ENCODE measurements at regions not wholly inside any gene's neighbourhood (a gene's known extent, or its start where the extent isn't known, plus 50 kb on each side); places are given as distances from the start of the nearest gene placed in this dataset.

GRCh38 chr4:151865744-151866591 is 105.2 kb upstream of the GATB start:
- Histone ChIP-seq H3K27ac (peak overlapping the region; percentile 30 to 81 (median 69); a peak in 20 of 22 replicates), H3K36me3 (no peaks in the 10 kb centered on the region), H3K27me3 (no peaks in the 10 kb centered on the region), H4K20me1 (no peaks in the 10 kb centered on the region), H3K9me3 (replicated peaks in 1 of 11) (peaks cover 16 to 30% (median 25%) of the 10 kb centered on the region in 11 experiments), H3K4me2 (peak overlapping the region; percentile 35 to 92 (median 76)), H3K4me3 (peak overlapping the region in 2 of 10 experiments; percentile 5 to 14; a peak in 2 of 20 replicates), H3K4me1 (peaks cover 24 to 37% (median 33%) of the 10 kb centered on the region in 10 experiments), H3K9ac (peak overlapping the region in 8 of 11 experiments; percentile 24 to 68 (median 57); a peak in 13 of 22 replicates)
- TF ChIP-seq Cebpa-rat (IDR thresholded peaks at IDR 0.05) = peak in 1 of 11 experiments; percentile 2; a peak in 1 of 22 replicates

GRCh38 chr4:151865312-151865711 is 104.5 kb upstream of the GATB start:
- Histone ChIP-seq H3K9ac (peak overlapping the region in 8 of 11 experiments; percentile 24 to 68 (median 57); a peak in 12 of 22 replicates), H3K4me2 (peak overlapping the region; percentile 35 to 92 (median 76)), H3K4me3 (peak overlapping the region in 1 of 10 experiments; percentile 5; a peak in 1 of 20 replicates), H4K20me1 (no peaks in the 10 kb centered on the region), H3K4me1 (peaks cover 24 to 37% (median 33%) of the 10 kb centered on the region in 10 experiments), H3K27me3 (no peaks in the 10 kb centered on the region), H3K9me3 (replicated peaks in 1 of 11) (peaks cover 16 to 30% (median 25%) of the 10 kb centered on the region in 11 experiments), H3K36me3 (no peaks in the 10 kb centered on the region), H3K27ac (peak overlapping the region in 10 of 11 experiments; percentile 30 to 81 (median 72); a peak in 18 of 22 replicates)
- TF ChIP-seq Cebpa-rat (IDR thresholded peaks at IDR 0.05) = peak in 2 of 11 experiments; percentile 38 to 53; a peak in 3 of 22 replicates

- no peaks in the 10 kb centered on the region for H4K20me1 ChIP-seq
- H3K4me2 ChIP-seq = no peak overlapping the region
- no peak for TF ChIP-seq Cebpa-rat (IDR thresholded peaks at IDR 0.05)
- H3K4me1 ChIP-seq = peaks cover 24 to 37% (median 33%) of the 10 kb centered on the region in 10 experiments
- H3K9me3 ChIP-seq (replicated peaks in 1 of 11) = peaks cover 14 to 28% (median 21%) of the 10 kb centered on the region in 11 experiments
- H3K36me3 ChIP-seq = no peaks in the 10 kb centered on the region
- H3K27ac ChIP-seq = no peak overlapping the region
- H3K9ac ChIP-seq = no peak overlapping the region
- no peak overlapping the region for H3K4me3 ChIP-seq
- no peaks in the 10 kb centered on the region for H3K27me3 ChIP-seq
Measured at GRCh38 chr4:151864068-151864467, 103.3 kb upstream of the GATB start.

DNA sequence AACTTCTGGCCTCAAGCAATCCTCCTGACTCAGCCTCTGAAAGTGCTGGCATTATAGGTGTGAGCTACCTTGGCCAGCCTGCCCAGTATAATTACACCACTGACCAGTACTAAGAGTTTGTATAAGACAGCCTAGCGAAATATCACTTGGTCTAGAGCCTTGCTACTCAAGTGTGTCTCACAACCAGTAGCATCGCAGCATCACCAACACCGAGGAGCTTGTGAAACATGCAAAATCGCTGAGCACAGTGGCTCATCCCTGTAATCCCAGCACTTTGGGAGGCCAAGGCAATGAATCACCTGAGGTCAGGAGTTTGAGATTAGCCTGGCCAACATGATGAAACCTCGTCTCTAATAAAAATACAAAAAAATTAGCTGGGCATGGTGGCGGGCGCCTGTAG is 102.0 kb upstream of the GATB start:
- no peaks in the 10 kb centered on the region for H3K36me3 ChIP-seq
- H3K4me1 ChIP-seq = peaks cover 24 to 37% (median 33%) of the 10 kb centered on the region in 10 experiments
- no peak overlapping the region for H3K9ac ChIP-seq
- H3K4me3 ChIP-seq = no peak overlapping the region
- no peak overlapping the region for H3K4me2 ChIP-seq
- peaks cover 3 to 15% (median 8%) of the 10 kb centered on the region in 11 experiments; a peak in 21 of 22 replicates for H3K9me3 ChIP-seq (replicated peaks in 1 of 11)
- no peaks in the 10 kb centered on the region for H3K27me3 ChIP-seq
- H3K27ac ChIP-seq = no peak overlapping the region
- no peaks in the 10 kb centered on the region for H4K20me1 ChIP-seq
- no peak for TF ChIP-seq Cebpa-rat (IDR thresholded peaks at IDR 0.05)

- Histone ChIP-seq H3K9ac (no peak overlapping the region), H4K20me1 (no peaks in the 10 kb centered on the region), H3K9me3 (replicated peaks in 1 of 11) (peaks cover 0 to 7% (median 0%) of the 10 kb centered on the region in 11 experiments; a peak in 3 of 22 replicates), H3K36me3 (no peaks in the 10 kb centered on the region), H3K4me2 (no peak overlapping the region), H3K4me3 (no peak overlapping the region), H3K4me1 (peaks cover 5 to 16% (median 12%) of the 10 kb centered on the region in 10 experiments), H3K27ac (no peak overlapping the region), H3K27me3 (no peaks in the 10 kb centered on the region)
- no peak for TF ChIP-seq Cebpa-rat (IDR thresholded peaks at IDR 0.05)
Measured at GRCh38 chr4:151860561-151861093, 99.8 kb upstream of the GATB start.

DNA sequence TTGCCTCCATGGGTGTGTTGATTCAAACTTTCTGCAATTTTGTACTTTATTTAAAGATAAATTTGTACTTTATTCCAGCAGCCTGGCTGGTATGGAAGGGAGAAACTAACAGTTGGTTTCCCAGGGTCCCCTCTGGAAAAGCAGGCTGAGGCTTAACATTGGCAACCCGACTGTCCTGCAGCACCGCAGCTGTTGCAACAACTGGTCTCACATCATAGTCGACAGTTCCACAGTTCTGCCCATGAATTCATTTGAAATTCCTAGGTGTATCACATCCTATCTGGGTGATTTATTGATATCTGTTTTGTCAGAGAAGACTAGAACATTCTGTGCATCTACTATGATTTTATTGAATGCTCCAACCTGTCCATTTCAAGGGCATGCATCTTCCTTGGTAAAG is 98.8 kb upstream of the GATB start:
- no peak for TF ChIP-seq Cebpa-rat (IDR thresholded peaks at IDR 0.05)
- Histone ChIP-seq H3K9me3 (replicated peaks in 1 of 11) (peaks cover 0 to 8% (median 0%) of the 10 kb centered on the region in 11 experiments; a peak in 3 of 22 replicates), H4K20me1 (no peaks in the 10 kb centered on the region), H3K9ac (no peak overlapping the region), H3K27me3 (no peaks in the 10 kb centered on the region), H3K4me1 (peaks cover 0 to 6% (median 2%) of the 10 kb centered on the region in 10 experiments; a peak in 14 of 20 replicates), H3K4me3 (no peak overlapping the region), H3K36me3 (no peaks in the 10 kb centered on the region), H3K27ac (no peak overlapping the region), H3K4me2 (no peak overlapping the region)

GRCh38 chr4:151858356-151858755 is 97.5 kb upstream of the GATB start:
- Histone ChIP-seq H3K27me3 (no peaks in the 10 kb centered on the region), H3K4me1 (peaks cover 0 to 9% (median 0%) of the 10 kb centered on the region in 10 experiments; a peak in 3 of 20 replicates), H4K20me1 (no peaks in the 10 kb centered on the region), H3K27ac (no peak overlapping the region), H3K36me3 (no peaks in the 10 kb centered on the region), H3K9me3 (replicated peaks in 1 of 11) (peaks cover 0 to 8% (median 0%) of the 10 kb centered on the region in 11 experiments; a peak in 3 of 22 replicates), H3K9ac (no peak overlapping the region), H3K4me2 (no peak overlapping the region), H3K4me3 (no peak overlapping the region)
- TF ChIP-seq Cebpa-rat (IDR thresholded peaks at IDR 0.05) = no peak

GRCh38 chr4:151857368-151857767 is 96.6 kb upstream of the GATB start:
- Histone ChIP-seq H3K4me3 (no peak overlapping the region), H3K9ac (no peak overlapping the region), H3K27me3 (no peaks in the 10 kb centered on the region), H3K4me1 (peaks cover 0 to 18% (median 0%) of the 10 kb centered on the region in 10 experiments; a peak in 3 of 20 replicates), H4K20me1 (no peaks in the 10 kb centered on the region), H3K27ac (no peak overlapping the region), H3K9me3 (replicated peaks in 1 of 11) (peaks cover 0 to 8% (median 0%) of the 10 kb centered on the region in 11 experiments; a peak in 3 of 22 replicates), H3K36me3 (no peaks in the 10 kb centered on the region), H3K4me2 (no peak overlapping the region)
- no peak for TF ChIP-seq Cebpa-rat (IDR thresholded peaks at IDR 0.05)

GRCh38 chr4:151855747-151856146 is 94.9 kb upstream of the GATB start:
- H3K9ac ChIP-seq = no peak overlapping the region
- H3K27ac ChIP-seq = no peak overlapping the region
- H3K4me2 ChIP-seq = no peak overlapping the region

More at GRCh38 chr4:151855747-151856146, 94.9 kb upstream of the GATB start:
- TF ChIP-seq Cebpa-rat (IDR thresholded peaks at IDR 0.05) = no peak
- Histone ChIP-seq H3K36me3 (no peaks in the 10 kb centered on the region), H3K4me3 (no peak overlapping the region), H3K27me3 (no peaks in the 10 kb centered on the region), H3K4me1 (peaks cover 0 to 26% (median 0%) of the 10 kb centered on the region in 10 experiments; a peak in 3 of 20 replicates), H4K20me1 (no peaks in the 10 kb centered on the region), H3K9me3 (replicated peaks in 1 of 11) (peaks cover 0 to 8% (median 0%) of the 10 kb centered on the region in 11 experiments; a peak in 3 of 22 replicates)
